ENCODE measurements at regions not wholly inside any gene's neighbourhood (a gene's known extent, or its start where the extent isn't known, plus 50 kb on each side); places are given as distances from the start of the nearest gene placed in this dataset.

GRCh38 chr5:39783756-39784421 lies 359.1 kb upstream of the DAB2 start:
- no peak for TF ChIP-seq EZH2 (IDR thresholded peaks at IDR 0.05; ENCODE audit: borderline replicate concordance, low read depth, low read length, poor library complexity, severe bottlenecking)
- TF ChIP-seq CTCF (conservative IDR thresholded peaks at IDR 0.05; ENCODE audit: low read depth, low read length) = no peak

All from A673 (cell line).